ENCODE measurements at regions not wholly inside any gene's neighbourhood (a gene's known extent, or its start where the extent isn't known, plus 50 kb on each side); places are given as distances from the start of the nearest gene placed in this dataset.

GRCh38 chr11:81725701-81726100, 1008.0 kb downstream of the FAM181B start:
- Histone ChIP-seq H3K36me3 (no peaks in the 10 kb centered on the region), H3K4me3 (no peak overlapping the region), H3K4me1 (no peaks in the 10 kb centered on the region), H3K9me3 (peaks cover 0 to 5% (median 2%) of the 10 kb centered on the region in 4 donors), H3K27me3 (no peaks in the 10 kb centered on the region), H3K27ac (no peak overlapping the region)
- no peak for DNase-seq
- WGBS, 2 donors, result 68 to 83% methylated on average over 3 of the region's 3 CpGs
- TF ChIP-seq EP300 (IDR thresholded peaks at IDR 0.05), result no peak
- TF ChIP-seq CTCF (IDR thresholded peaks at IDR 0.05), result no peak
- no peak for TF ChIP-seq POLR2AphosphoS5 (IDR thresholded peaks at IDR 0.05)
- no peak for TF ChIP-seq POLR2A (IDR thresholded peaks at IDR 0.05)
- intact Hi-C loops (cut with DNase I), result no loop called here

GRCh38 chr11:81717695-81718094, 1016.0 kb downstream of the FAM181B start:
- no peaks in the 10 kb centered on the region for H3K27me3 ChIP-seq
- no peak overlapping the region for H3K4me3 ChIP-seq
- H3K27ac ChIP-seq, result no peak overlapping the region
- no peaks in the 10 kb centered on the region for H3K9me3 ChIP-seq
- TF ChIP-seq CTCF (IDR thresholded peaks at IDR 0.05) (no peak), POLR2AphosphoS5 (IDR thresholded peaks at IDR 0.05) (no peak), POLR2A (IDR thresholded peaks at IDR 0.05) (no peak), EP300 (IDR thresholded peaks at IDR 0.05) (no peak)
- H3K4me1 ChIP-seq, result no peaks in the 10 kb centered on the region
- intact Hi-C loops (cut with DNase I), result no loop called here
- no peak for DNase-seq
- H3K36me3 ChIP-seq, result no peaks in the 10 kb centered on the region
- WGBS, 2 donors, result 92 to 96% methylated on average over 1 of the region's 1 CpG

- Histone ChIP-seq H3K4me1 (no peaks in the 10 kb centered on the region), H3K36me3 (no peaks in the 10 kb centered on the region), H3K27ac (no peak overlapping the region), H3K27me3 (no peaks in the 10 kb centered on the region), H3K4me3 (no peak overlapping the region), H3K9me3 (peaks cover 0 to 3% (median under 1%) of the 10 kb centered on the region in 4 donors)
- intact Hi-C loops (cut with DNase I), result no loop called here
- 31 to 51% methylated on average over 1 of the region's 1 CpG for WGBS, 2 donors
- TF ChIP-seq CTCF (IDR thresholded peaks at IDR 0.05) (no peak), EP300 (IDR thresholded peaks at IDR 0.05) (no peak), POLR2A (IDR thresholded peaks at IDR 0.05) (no peak), POLR2AphosphoS5 (IDR thresholded peaks at IDR 0.05) (no peak)
- DNase-seq, result no peak
Observed at GRCh38 chr11:81707881-81708280, 1025.8 kb downstream of the FAM181B start.

- no peak for DNase-seq
- H3K4me1 ChIP-seq, result no peaks in the 10 kb centered on the region
- H3K36me3 ChIP-seq, result no peaks in the 10 kb centered on the region
- TF ChIP-seq CTCF (IDR thresholded peaks at IDR 0.05) (no peak), POLR2A (IDR thresholded peaks at IDR 0.05) (no peak), POLR2AphosphoS5 (IDR thresholded peaks at IDR 0.05) (no peak), EP300 (IDR thresholded peaks at IDR 0.05) (no peak)
- no peaks in the 10 kb centered on the region for H3K27me3 ChIP-seq
- WGBS, 2 donors, result 27 to 60% methylated on average over 3 of the region's 3 CpGs
- no peak overlapping the region for H3K4me3 ChIP-seq
- peaks cover 3 to 9% (median 3%) of the 10 kb centered on the region in 4 donors for H3K9me3 ChIP-seq
- H3K27ac ChIP-seq, result no peak overlapping the region
- intact Hi-C loops (cut with DNase I), result no loop called here
Observed at GRCh38 chr11:81705283-81705682, 1028.4 kb downstream of the FAM181B start.

GRCh38 chr11:81700076-81700475, 1033.6 kb downstream of the FAM181B start:
- Histone ChIP-seq H3K9me3 (peaks cover 0 to 9% (median 3%) of the 10 kb centered on the region in 4 donors), H3K4me3 (no peak overlapping the region), H3K27me3 (no peaks in the 10 kb centered on the region), H3K4me1 (no peaks in the 10 kb centered on the region), H3K27ac (no peak overlapping the region), H3K36me3 (no peaks in the 10 kb centered on the region)
- WGBS, 2 donors, result 78 to 81% methylated on average over 1 of the region's 1 CpG
- no peak for DNase-seq
- intact Hi-C loops (cut with DNase I), result no loop called here
- TF ChIP-seq POLR2AphosphoS5 (IDR thresholded peaks at IDR 0.05), result no peak
- no peak for TF ChIP-seq POLR2A (IDR thresholded peaks at IDR 0.05)
- TF ChIP-seq CTCF (IDR thresholded peaks at IDR 0.05), result no peak
- no peak for TF ChIP-seq EP300 (IDR thresholded peaks at IDR 0.05)

All from sigmoid colon (tissue), 6 donors.